NCI-H2196 (cell line): ENCODE measurements at regions not wholly inside any gene's neighbourhood (a gene's known extent, or its start where the extent isn't known, plus 50 kb on each side); places are given as distances from the start of the nearest gene placed in this dataset.

Experiments
- DNase-seq: peaks from one replicate; lab custom pipeline; 2025; ENCODE audit not compliant: unreplicated experiment; lab: John Stamatoyannopoulos, UW

DNA sequence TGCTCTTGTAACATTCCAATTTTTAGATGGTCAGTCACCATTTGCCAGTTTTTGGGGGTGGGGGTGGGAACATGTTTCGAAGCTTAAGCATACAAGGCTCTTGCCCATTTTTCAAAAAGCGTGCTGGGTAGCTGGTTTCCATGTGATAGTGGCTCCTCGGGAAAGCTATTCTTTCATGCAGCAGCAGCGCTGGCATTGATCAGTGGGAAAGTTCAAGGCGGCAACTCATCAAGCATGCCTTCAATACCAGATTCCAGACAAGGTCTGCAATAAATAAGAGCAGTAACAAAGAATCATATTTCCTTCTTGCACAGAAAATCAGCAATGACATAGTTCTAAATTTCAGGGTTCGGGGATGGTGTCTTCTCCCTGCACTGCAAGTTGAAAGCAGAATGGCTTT is 133.5 kb upstream of the ONECUT1 start:
- DNase-seq: no peak

DNA sequence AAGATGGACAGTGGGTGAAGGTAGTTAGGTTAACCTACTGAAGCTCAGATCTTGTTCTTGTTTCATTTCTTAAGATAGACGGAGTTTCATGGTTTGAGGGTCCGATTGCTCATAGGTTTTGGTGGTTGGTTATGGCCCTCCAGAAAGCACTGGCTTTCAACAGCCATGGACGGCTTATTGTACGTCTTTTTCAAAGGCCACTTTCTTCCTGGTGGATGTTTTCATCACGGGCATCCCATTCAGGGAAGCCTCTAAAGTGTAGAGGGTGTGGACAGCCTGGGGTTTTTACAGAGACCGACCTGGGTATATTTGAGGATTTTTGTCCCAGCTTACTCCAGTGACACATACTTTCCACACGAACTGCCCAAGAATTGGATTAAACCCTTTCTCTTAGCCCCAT is 132.7 kb upstream of the ONECUT1 start:
- DNase-seq: no peak

DNA sequence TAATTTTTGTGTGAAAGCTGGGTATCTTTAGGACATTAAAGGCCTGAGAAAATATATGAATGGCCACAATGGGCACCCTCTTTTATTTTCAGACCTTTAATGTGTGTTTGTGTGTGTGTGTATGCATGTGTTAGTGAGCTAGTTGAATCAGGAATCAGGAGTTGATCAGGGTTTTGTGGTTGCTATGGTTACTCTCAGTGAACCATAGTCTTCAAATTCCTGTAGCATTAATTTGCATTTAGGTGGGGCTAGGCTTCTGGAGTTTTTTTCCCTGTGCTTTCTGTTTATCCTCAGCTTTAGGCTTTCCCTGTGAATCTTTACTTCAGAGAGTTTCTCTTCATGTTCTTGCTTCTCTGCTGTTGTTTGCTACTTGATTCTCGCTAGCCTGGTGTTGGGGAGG is 122.0 kb upstream of the ONECUT1 start:
- no peak for DNase-seq

DNA sequence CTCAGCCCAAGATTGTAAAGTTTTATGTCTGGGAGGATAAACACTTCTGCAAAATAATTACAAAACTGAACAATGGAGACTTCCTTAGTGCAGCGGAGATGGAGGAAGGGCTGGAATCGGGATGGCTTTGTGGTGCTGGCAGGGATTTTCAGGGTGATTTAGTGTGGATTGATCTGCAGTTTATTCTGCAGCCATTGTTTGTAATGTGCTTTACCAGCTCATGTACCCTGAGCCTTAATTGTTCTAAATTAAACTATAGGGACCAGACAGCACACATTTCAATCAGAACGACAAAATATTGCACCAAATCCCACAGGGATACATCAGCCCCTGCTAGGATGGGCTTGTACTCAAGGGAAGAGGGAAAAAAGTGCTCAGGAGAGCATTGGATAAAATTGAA is 103.2 kb upstream of the ONECUT1 start:
- DNase-seq: no peak

DNA sequence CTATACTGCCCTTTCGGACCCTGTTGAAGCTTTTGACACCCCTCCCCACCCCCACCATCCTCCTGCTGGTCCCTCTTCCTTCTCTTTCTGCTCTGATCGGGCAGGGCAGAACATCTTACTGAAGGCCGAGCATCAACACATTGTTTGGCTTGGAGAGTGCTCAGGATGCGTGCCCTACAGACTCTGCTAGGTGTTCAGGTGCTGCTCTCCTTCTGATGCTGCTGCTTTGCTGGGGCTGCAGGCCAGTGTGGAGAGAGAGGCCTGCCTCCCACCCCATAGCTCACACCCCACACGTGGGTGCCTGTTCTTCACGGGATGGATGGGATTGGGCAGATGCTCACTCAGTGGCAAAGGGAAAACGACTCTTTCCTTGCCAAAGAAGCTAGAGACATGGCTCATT is 89.8 kb upstream of the ONECUT1 start:
- no peak for DNase-seq

DNA sequence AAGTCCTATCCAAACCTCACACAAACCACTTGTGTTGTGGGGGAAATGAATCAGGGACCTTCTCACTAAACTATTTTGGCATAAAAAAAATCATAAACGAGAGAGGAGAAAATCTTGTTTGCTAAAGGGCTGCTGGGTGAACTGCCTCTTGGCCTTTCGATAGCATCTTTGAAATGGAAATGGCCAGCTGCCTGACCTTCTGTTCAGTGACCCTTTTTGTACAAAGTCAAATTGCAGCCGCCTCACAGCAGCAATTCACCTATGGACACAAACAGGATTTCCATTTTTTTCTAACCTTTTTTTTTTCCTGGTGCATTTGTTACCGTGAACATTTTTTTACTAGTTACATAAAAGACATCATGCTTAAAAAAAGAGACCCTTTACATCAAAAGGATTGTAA is 89.0 kb upstream of the ONECUT1 start:
- DNase-seq: no peak

GRCh38 chr15:52876991-52877663 is 87.0 kb upstream of the ONECUT1 start:
- no peak for DNase-seq

DNA sequence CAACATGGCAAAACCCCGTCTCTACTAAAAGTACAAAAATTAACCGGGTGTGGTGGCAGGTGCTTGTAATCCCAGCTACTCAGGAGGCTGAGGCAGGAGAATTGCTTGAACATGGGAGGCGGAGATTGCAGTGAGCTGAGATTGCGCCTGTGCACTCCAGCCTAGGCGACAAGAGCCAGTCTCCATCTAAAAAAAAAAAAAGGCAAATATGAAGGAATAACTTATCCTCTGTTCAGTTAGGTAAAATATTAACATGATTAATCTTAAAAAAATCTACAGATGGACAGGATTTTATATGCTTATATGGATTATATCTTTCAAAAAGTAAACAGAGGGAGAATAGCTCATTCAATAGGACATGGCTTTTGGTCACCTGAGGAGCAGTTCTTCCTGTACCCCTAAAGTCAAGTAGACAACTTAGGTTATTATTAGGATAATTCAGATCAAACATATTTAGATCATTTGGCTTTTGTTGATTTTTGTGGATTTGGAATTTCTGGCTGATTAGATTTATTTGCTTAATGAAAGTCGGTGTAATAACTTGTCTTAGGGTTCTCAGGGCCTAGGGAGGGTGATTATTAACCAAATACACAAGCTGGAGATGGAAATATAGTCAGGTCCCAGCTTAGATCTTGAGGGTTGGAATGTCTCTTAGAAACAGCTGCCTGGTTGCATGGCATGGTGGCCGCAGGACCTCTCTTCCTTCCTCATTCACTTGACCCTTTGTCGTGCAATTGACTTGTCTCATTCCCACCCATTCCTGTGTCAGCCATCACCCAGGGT is 82.1 kb upstream of the ONECUT1 start:
- DNase-seq: no peak

- DNase-seq: no peak
These were observed 79.9 kb upstream of the ONECUT1 start for GRCh38 chr15:52870015-52870414.

- DNase-seq: no peak
These were observed 76.6 kb upstream of the ONECUT1 start for GRCh38 chr15:52866698-52867097.

DNA sequence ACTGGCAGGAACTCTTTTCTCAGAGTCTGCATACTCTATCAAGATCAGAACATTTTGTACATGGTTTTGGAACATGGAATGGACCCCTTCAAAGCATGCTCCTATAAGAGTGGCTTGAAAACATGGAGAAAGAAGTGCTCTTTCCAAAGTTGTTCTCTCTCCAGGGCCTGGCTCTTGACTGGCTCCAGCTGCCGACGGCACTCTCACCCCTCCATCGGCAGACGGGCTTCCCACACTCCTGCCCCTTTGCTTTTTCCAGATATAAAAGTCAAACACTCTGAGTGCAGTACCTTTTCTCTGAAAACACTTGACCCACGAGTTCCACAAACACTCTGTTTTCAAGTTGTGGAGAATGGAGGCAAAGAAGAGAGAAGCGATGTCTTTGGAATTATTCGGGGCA is 72.5 kb upstream of the ONECUT1 start:
- no peak for DNase-seq

GRCh38 chr15:52858782-52859176 is 68.6 kb upstream of the ONECUT1 start:
- no peak for DNase-seq

GRCh38 chr15:52857937-52858781 is 68.0 kb upstream of the ONECUT1 start:
- no peak for DNase-seq

DNA sequence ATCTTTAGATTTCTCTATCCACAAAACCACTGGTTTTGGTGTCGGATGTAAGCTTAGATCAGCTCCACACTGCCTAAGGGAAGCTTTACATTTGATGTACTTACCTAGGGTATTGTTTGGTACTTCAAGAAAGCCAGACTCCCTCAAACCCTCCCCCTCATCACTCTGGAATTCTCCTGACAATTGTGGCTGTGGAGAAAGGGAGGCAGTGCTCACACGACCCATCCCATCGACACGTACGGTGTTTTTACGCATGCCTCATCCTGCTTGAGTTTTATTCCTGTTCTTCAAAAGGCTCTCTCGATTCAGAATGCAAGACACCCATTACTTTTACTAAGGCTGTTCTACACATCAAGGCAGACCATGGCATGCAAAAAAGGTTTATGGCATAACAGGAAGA is 67.3 kb upstream of the ONECUT1 start:
- DNase-seq: no peak

DNA sequence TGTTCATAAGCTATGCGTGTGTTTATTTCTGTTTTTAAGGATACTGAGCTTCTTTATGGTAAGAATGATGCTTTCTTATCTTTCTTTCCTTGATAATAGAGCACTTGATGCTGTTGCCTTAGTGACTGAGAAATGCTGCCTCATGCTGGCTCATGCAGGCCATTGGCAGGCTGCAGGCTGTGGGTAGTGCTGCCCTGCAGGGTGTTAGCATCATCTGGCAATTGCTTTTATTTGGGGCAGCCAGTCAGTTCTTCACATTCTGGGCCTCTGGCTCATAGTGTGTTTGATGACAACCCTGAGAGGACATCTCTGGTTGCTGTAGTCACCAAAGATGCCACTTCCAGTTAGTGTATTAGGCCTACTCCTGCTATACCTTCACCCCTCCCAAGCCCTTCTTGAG is 66.2 kb upstream of the ONECUT1 start:
- no peak for DNase-seq

DNA sequence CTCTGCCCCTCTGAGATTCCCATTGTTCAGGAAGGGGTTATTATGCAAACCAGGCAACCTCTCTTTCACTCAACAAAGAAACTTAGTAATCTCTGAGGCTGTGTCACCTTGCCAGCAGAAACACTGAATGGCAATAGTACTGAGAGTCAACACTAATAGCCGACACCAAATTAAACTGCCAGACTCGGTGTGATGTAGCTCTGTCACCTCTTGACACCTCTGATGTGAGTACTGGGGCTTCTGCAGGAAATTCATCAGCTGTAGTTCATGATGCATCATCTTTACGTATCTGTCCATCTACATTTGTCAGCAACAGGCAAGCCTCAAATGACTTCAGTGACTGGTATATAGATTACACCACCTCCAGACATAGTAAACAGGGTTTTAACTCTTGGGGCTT is 65.0 kb upstream of the ONECUT1 start:
- no peak for DNase-seq

GRCh38 chr15:52844823-52845222 is 54.7 kb upstream of the ONECUT1 start:
- DNase-seq: no peak
